Lung (tissue), 11 donors: ENCODE measurements at regions not wholly inside any gene's neighbourhood (a gene's known extent, or its start where the extent isn't known, plus 50 kb on each side); places are given as distances from the start of the nearest gene placed in this dataset.

Experiments
- ATAC-seq: fragments of 200-7000 bp; cut with Tn5 transposase; one replicate; pipeline ENCODE4 v1.9.1; 2020; ENCODE audit warnings: moderate number of reproducible peaks; ENCODE audit not compliant: insufficient read depth, low FRiP score
- DNase-seq, 3 donors: peaks; one replicate each; pipeline ENCODE4 v3.0.0-alpha.2; 2013 to 2017
- H3K27ac ChIP-seq, 2 donors: one replicate each; pipeline ENCODE4 v1.5.1; 2013; ENCODE audit warnings: mild to moderate bottlenecking in 2 of 2, moderate library complexity in 2 of 2, control low read depth in 1 of 2, inconsistent platforms in 1 of 2, low read depth in 1 of 2, low read length in 1 of 2
- H3K27me3 ChIP-seq, 3 donors: one replicate each; pipeline ENCODE4 v1.5.1; 2013; ENCODE audit warnings: low read length in 2 of 3; ENCODE audit not compliant: control insufficient read depth in 3 of 3, insufficient read depth in 3 of 3
- H3K36me3 ChIP-seq, 4 donors: one replicate each; pipeline ENCODE4 v1.5.1; 2013; ENCODE audit warnings: low read length in 4 of 4, mild to moderate bottlenecking in 1 of 4, moderate library complexity in 1 of 4; ENCODE audit not compliant: control insufficient read depth in 4 of 4, insufficient read depth in 4 of 4
- H3K4me1 ChIP-seq, 5 donors: one replicate each; pipeline ENCODE4 v1.5.1; 2013; ENCODE audit warnings: low read length in 5 of 5, mild to moderate bottlenecking in 2 of 5, moderate library complexity in 1 of 5; ENCODE audit not compliant: control insufficient read depth in 5 of 5, insufficient read depth in 5 of 5
- H3K4me3 ChIP-seq: one replicate; pipeline ENCODE4 v1.5.1; 2013; ENCODE audit warnings: mild to moderate bottlenecking, control low read depth, moderate library complexity
- H3K9ac ChIP-seq, 2 donors: one replicate each; pipeline ENCODE4 v1.5.1; 2013; ENCODE audit warnings: low read length in 2 of 2, control low read depth in 1 of 2; ENCODE audit not compliant: insufficient read depth in 1 of 2
- H3K9me3 ChIP-seq, 4 donors: one replicate each; pipeline ENCODE4 v1.5.1; 2013; ENCODE audit warnings: low read length in 3 of 4, mild to moderate bottlenecking in 1 of 4, moderate library complexity in 1 of 4; ENCODE audit not compliant: control insufficient read depth in 4 of 4, insufficient read depth in 3 of 4
- CTCF ChIP-seq: IDR thresholded peaks from 2 replicates; pipeline ENCODE4 v1.5.1; 2012; ENCODE audit warnings: mild to moderate bottlenecking; ENCODE audit errors: control extremely low read depth, extremely low read depth
- WGBS, 2 donors: extraction: QIAGEN DNeasy Blood & Tissue Kit; methylation state at CpG; one replicate each; pipeline ENCODE4 v1.1.7; 2013; 5-methylcytosine and 5-hydroxymethylcytosine counted together
- donor health status: control.
- donor health status: control.
- donor health status: Bipolar disorder and iron deficiency.
- donor health status: healthy.
- donor health status: DM: yes; HTN: yes; CAD: no.

DNA sequence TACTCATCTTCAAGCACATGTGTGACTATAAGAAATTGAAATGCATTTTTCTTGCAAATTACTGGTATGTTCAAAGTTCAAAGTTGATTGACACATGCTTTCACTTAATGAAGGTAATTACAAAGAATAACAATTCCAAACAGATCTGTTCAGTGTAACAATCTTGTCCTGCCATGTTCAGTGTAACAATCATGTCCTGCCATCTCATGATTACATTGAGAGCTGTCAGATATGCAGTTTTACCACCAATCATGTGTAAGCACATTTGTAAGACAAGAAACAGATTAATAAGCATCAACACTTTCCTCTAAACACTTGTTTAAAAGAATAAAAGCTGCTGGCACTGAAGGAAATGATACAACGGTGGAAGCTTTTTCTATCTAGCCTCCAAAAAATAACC is 80.3 kb upstream of the ZNF281 start:
- TF ChIP-seq CTCF = no peak
- no peak for DNase-seq
- Histone ChIP-seq H3K27me3 (peaks cover 0 to 3% (median 0%) of the 10 kb centered on the region in 3 donors), H3K4me3 (no peak overlapping the region), H3K9me3 (no peaks in the 10 kb centered on the region), H3K27ac (no peak overlapping the region), H3K9ac (no peak overlapping the region), H3K4me1 (peaks cover 0 to 4% (median 0%) of the 10 kb centered on the region in 5 donors), H3K36me3 (no peaks in the 10 kb centered on the region)
- WGBS, 2 donors = 42 to 58% methylated on average over 1 of the region's 1 CpG
- ATAC-seq = no peak

GRCh38 chr1:200488375-200489165 is 78.7 kb upstream of the ZNF281 start:
- peaks cover 0 to 3% (median 0%) of the 10 kb centered on the region in 3 donors for H3K27me3 ChIP-seq
- DNase-seq (peak; percentile 70 to 86 (median 83)), ATAC-seq (peak; percentile 69)
- no peaks in the 10 kb centered on the region for H3K9me3 ChIP-seq
- WGBS, 2 donors = 29 to 36% methylated on average over 15 of the region's 15 CpGs
- no peak overlapping the region for H3K9ac ChIP-seq
- no peak overlapping the region for H3K27ac ChIP-seq
- peak; percentile 88 for TF ChIP-seq CTCF
- peaks cover 0 to 4% (median 0%) of the 10 kb centered on the region in 5 donors for H3K4me1 ChIP-seq
- H3K4me3 ChIP-seq = no peak overlapping the region
- no peaks in the 10 kb centered on the region for H3K36me3 ChIP-seq

DNA sequence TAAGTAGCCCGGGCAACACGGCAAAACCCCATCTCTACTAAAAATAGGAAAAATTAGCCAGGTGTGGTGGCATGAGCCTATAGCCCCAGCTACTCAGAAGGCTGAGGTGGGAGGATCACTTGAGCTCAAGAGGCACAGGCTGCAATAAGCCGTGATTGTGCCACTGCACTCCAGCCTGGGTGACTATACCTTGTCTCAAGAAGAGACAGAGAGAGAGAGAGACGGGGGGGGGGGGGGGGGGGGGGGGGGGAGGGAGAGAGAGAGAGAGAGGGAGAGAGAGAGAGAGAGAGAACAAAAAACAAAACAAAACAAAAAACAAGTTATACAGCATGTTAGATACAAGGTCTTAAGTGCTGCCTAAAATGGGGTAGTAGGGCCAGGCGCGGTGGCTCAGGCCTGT is 77.8 kb upstream of the ZNF281 start:
- Histone ChIP-seq H3K4me3 (no peak overlapping the region), H3K27me3 (peaks cover 0 to 3% (median 0%) of the 10 kb centered on the region in 3 donors), H3K9ac (no peak overlapping the region), H3K27ac (no peak overlapping the region), H3K4me1 (peaks cover 0 to 2% (median 0%) of the 10 kb centered on the region in 5 donors), H3K9me3 (no peaks in the 10 kb centered on the region), H3K36me3 (no peaks in the 10 kb centered on the region)
- no peak for TF ChIP-seq CTCF
- DNase-seq = peak in 2 of 3 donors; percentile 21 to 38
- ATAC-seq = peak; percentile 42
- WGBS, 2 donors = 75 to 93% methylated on average over 5 of the region's 6 CpGs
